ENCODE measurements at regions not wholly inside any gene's neighbourhood (a gene's known extent, or its start where the extent isn't known, plus 50 kb on each side); places are given as distances from the start of the nearest gene placed in this dataset.

DNA sequence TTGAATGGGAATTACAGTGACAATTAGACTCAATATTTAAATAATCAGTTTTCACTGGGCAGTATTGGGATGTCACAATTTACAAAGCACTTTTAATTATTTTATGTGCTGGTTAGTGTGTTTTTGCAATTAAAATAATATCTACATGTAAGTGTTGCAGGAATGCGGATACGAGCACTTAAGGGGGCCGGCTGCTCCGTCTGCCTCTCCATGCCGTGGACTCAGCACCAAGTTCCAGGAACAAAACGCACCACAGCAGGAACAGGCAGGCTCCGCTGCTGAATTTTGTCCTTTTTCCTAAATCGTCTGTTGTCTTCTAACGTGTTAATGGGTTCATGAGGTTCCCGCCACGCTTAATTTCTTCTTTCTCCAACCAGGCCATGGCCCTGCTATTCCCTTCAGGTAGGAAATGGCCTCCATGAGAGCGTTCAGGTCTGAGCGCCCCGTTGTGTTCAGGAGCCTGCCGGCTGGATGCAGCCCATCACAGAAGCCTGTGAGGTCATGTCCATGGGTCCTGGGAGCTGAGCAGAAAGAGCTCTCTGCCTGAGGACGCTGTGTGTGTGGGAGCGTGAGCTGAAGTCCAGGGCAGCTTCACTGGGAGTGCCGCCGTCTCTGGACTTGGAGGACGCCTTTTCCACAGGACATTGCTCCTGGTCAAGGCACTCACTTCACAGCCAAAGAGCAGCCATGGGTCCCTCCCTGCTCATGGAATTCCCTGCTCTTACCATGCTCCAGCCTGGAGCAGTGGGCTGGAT is 730.3 kb downstream of the BRD1 start (continued):
- TF ChIP-seq, protein P1, sequence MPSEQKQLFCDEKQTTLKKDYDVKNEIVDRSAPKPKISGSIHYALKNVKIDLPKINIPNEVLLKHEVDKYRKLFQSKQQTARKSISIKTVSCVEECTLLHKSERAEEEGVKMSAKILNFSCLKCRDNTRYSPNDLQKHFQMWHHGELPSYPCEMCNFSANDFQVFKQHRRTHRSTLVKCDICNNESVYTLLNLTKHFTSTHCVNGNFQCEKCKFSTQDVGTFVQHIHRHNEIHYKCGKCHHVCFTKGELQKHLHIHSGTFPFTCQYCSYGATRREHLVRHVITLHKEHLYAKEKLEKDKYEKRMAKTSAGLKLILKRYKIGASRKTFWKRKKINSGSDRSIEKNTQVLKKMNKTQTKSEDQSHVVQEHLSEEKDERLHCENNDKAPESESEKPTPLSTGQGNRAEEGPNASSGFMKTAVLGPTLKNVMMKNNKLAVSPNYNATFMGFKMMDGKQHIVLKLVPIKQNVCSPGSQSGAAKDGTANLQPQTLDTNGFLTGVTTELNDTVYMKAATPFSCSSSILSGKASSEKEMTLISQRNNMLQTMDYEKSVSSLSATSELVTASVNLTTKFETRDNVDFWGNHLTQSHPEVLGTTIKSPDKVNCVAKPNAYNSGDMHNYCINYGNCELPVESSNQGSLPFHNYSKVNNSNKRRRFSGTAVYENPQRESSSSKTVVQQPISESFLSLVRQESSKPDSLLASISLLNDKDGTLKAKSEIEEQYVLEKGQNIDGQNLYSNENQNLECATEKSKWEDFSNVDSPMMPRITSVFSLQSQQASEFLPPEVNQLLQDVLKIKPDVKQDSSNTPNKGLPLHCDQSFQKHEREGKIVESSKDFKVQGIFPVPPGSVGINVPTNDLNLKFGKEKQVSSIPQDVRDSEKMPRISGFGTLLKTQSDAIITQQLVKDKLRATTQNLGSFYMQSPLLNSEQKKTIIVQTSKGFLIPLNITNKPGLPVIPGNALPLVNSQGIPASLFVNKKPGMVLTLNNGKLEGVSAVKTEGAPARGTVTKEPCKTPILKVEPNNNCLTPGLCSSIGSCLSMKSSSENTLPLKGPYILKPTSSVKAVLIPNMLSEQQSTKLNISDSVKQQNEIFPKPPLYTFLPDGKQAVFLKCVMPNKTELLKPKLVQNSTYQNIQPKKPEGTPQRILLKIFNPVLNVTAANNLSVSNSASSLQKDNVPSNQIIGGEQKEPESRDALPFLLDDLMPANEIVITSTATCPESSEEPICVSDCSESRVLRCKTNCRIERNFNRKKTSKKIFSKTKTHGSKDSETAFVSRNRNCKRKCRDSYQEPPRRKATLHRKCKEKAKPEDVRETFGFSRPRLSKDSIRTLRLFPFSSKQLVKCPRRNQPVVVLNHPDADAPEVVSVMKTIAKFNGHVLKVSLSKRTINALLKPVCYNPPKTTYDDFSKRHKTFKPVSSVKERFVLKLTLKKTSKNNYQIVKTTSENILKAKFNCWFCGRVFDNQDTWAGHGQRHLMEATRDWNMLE (tag by site-specific recombination; conservative IDR thresholded peaks at IDR 0.05; ENCODE audit: low read depth): no peak
- no peak for TF ChIP-seq ZNF626 (tag by site-specific recombination; IDR thresholded peaks at IDR 0.05)
- TF ChIP-seq TRIM28 (IDR thresholded peaks at IDR 0.05; ENCODE audit: borderline replicate concordance, low read length): no peak

DNA sequence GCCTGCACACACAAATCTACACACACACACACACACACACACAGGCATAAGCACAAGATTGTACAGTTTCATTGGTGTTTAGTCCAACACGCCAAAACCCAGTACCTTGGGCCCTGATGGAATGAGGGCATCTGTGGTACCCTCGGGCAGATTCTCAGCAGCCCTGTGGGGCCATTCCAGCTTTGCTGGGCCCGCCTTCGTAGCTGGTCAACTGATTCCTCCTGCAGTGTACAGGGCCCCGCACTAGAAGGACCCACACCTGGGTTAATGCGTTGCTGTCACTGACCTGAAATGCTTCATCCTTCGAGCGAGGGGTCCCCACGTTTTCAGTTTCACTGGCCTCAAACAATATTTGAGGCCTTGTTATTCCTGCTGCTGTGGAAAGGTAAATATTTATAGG is 731.2 kb downstream of the BRD1 start:
- ChIA-PET CTCF (no interaction called here), POLR2A (no interaction called here)
- Histone ChIP-seq H3K9me3 (ENCODE audit: control insufficient read depth, insufficient read depth, low read depth, low read length) (no peaks in the 10 kb centered on the region), H3K4me3 (ENCODE audit: low read depth, low read length) (no peak overlapping the region), H3K36me3 (ENCODE audit: control insufficient read depth in 2 of 2, insufficient read depth in 1 of 2, low read length in 2 of 2) (no peaks in the 10 kb centered on the region), H3K4me1 (ENCODE audit: control insufficient read depth, insufficient read depth, low read length) (no peaks in the 10 kb centered on the region), H3K27ac (ENCODE audit: extremely low read depth, low read depth, low read length) (no peak overlapping the region)
- no peak for TF ChIP-seq ZNF426 (tag by site-specific recombination; IDR thresholded peaks at IDR 0.05)
- TF ChIP-seq ZNF10 (tag by site-specific recombination; IDR thresholded peaks at IDR 0.05): no peak
- no peak for TF ChIP-seq BCL11B (tag by site-specific recombination; IDR thresholded peaks at IDR 0.05; ENCODE audit: low read depth)
- TF ChIP-seq ZNF510 (tag by site-specific recombination; IDR thresholded peaks at IDR 0.05; ENCODE audit: insufficient replicate concordance): no peak
- TF ChIP-seq, protein P2, sequence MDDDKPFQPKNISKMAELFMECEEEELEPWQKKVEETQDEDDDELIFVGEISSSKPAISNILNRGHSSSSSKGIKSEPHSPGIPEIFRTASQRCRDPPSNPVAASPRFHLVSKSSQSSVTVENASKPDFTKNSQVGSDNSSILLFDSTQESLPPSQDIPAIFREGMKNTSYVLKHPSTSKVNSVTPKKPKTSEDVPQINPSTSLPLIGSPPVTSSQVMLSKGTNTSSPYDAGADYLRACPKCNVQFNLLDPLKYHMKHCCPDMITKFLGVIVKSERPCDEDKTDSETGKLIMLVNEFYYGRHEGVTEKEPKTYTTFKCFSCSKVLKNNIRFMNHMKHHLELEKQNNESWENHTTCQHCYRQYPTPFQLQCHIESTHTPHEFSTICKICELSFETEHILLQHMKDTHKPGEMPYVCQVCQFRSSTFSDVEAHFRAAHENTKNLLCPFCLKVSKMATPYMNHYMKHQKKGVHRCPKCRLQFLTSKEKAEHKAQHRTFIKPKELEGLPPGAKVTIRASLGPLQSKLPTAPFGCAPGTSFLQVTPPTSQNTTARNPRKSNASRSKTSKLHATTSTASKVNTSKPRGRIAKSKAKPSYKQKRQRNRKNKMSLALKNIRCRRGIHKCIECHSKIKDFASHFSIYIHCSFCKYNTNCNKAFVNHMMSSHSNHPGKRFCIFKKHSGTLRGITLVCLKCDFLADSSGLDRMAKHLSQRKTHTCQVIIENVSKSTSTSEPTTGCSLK (tag by site-specific recombination; IDR thresholded peaks at IDR 0.05): no peak
- TF ChIP-seq ZNF785 (tag by site-specific recombination; IDR thresholded peaks at IDR 0.05): no peak
- TF ChIP-seq ZNF175 (tag by site-specific recombination; IDR thresholded peaks at IDR 0.05): no peak
- TF ChIP-seq ZNF585B (tag by site-specific recombination; IDR thresholded peaks at IDR 0.05): no peak
- TF ChIP-seq ZNF549 (tag by site-specific recombination; IDR thresholded peaks at IDR 0.05): no peak
- no peak for TF ChIP-seq ZEB2 (tag by site-specific recombination; IDR thresholded peaks at IDR 0.05)

DNA sequence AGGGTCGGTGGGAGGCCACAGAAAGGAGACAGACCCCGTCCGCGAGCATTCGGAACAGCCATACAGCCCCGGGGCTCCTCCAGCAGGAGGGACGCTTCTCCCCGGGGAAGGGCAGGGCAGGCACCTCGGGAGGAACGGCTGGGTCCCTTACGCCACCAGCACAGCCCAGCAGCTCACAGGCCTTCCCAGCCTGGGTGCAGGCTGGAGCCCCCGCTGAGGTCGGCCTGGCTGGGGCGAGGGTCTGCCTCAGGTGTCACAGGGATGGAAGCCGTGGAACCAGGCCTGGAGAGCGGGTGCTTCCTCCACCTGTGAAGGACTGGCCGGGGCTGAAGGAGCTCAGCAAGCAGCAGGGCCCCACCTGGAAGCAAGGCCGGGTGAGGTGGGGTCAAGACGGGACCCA is 732.3 kb downstream of the BRD1 start:
- no peak overlapping the region for H3K4me3 ChIP-seq (ENCODE audit: low read depth, low read length)
- POLR2A ChIA-PET: no interaction called here
- H3K36me3 ChIP-seq (ENCODE audit: control insufficient read depth in 2 of 2, insufficient read depth in 1 of 2, low read length in 2 of 2): no peaks in the 10 kb centered on the region
- no peak overlapping the region for H3K27ac ChIP-seq (ENCODE audit: extremely low read depth, low read depth, low read length)
- TF ChIP-seq ZNF677 (tag by site-specific recombination; IDR thresholded peaks at IDR 0.05): no peak
- peak; percentile 63 for TF ChIP-seq ZIC2 (tag by site-specific recombination; IDR thresholded peaks at IDR 0.05)
- TF ChIP-seq ZNF555 (tag by site-specific recombination; conservative IDR thresholded peaks at IDR 0.05): no peak
- no peak for TF ChIP-seq WT1 (tag by site-specific recombination; IDR thresholded peaks at IDR 0.05)
- no peaks in the 10 kb centered on the region for H3K9me3 ChIP-seq (ENCODE audit: control insufficient read depth, insufficient read depth, low read depth, low read length)
- no peaks in the 10 kb centered on the region for H3K4me1 ChIP-seq (ENCODE audit: control insufficient read depth, insufficient read depth, low read length)
- CTCF ChIA-PET: no interaction called here
